Fibroblast of lung (primary cell): ENCODE measurements at regions not wholly inside any gene's neighbourhood (a gene's known extent, or its start where the extent isn't known, plus 50 kb on each side); places are given as distances from the start of the nearest gene placed in this dataset.

ENCODE experiments used
- EZH2 ChIP-seq: IDR thresholded peaks from 2 replicates; pipeline ENCODE4 v1.5.1; 2012; ENCODE audit warnings: low read length, control low read depth, mild to moderate bottlenecking; ENCODE audit errors: missing control alignments
- TF ChIP-seq, protein P1 (sequence below), 2 donors: IDR thresholded peaks in 1 of 2; conservative IDR thresholded peaks in 1 of 2; 1 replicate in 1 of 2; 2 replicates in 1 of 2; pipeline ENCODE4 v1.5.1; 2011 to 2012; ENCODE audit warnings: low read length in 2 of 2, control low read depth in 1 of 2, inconsistent platforms in 1 of 2, low read depth in 1 of 2, mild to moderate bottlenecking in 1 of 2

DNA sequence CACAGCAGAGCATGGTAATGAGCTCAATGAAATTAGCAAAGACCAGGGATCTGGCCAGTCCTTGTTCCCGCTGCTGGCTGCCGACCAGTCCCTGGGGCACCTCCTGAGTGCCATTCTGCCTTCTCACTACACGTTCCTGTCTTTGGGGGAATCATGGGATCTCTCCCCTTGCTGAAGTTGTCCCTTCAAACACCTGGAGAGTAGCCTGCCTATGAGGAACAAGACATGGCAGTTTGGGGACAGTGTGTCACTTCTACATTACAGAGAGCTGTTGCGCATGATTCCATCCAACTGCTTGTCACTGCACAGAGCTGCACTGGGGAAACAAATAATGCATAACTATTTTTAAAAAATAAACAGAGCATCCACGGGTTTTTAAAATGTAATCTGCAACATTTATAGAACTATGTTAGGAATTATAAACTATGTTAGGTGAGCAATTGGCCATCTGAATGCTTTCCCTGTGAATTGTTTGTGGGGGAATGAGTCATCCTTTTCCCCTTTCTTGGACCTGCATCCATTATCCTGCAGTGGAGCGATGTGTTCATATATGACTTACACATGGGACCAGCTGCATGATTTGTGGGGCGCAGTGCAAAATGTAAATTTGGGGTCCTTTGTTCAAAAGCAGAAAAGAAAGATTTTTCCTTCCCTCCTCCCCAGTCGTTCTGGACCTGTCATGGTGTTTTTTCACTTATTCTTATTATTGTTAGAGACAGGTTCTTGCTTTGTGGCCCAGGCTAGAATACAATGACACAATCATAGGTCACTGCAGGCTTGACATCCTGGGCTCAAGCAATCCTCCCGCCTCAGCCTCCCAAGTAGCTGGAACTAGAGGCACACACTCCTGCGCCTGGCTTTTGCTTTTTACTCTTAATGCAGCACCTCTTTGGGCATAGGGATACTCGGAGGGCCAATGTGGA is 115.0 kb upstream of the TBL1X start:
- TF ChIP-seq, protein P1, sequence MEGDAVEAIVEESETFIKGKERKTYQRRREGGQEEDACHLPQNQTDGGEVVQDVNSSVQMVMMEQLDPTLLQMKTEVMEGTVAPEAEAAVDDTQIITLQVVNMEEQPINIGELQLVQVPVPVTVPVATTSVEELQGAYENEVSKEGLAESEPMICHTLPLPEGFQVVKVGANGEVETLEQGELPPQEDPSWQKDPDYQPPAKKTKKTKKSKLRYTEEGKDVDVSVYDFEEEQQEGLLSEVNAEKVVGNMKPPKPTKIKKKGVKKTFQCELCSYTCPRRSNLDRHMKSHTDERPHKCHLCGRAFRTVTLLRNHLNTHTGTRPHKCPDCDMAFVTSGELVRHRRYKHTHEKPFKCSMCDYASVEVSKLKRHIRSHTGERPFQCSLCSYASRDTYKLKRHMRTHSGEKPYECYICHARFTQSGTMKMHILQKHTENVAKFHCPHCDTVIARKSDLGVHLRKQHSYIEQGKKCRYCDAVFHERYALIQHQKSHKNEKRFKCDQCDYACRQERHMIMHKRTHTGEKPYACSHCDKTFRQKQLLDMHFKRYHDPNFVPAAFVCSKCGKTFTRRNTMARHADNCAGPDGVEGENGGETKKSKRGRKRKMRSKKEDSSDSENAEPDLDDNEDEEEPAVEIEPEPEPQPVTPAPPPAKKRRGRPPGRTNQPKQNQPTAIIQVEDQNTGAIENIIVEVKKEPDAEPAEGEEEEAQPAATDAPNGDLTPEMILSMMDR (conservative IDR thresholded peaks at IDR 0.05 in 1 of 2, IDR thresholded peaks at IDR 0.05 in 1 of 2; ENCODE audit: low read depth in 1 of 2, low read length in 2 of 2) = no peak
- no peak for TF ChIP-seq EZH2
